ENCODE measurements at regions not wholly inside any gene's neighbourhood (a gene's known extent, or its start where the extent isn't known, plus 50 kb on each side); places are given as distances from the start of the nearest gene placed in this dataset.

- Histone ChIP-seq H3K4me3 (ENCODE audit: low read length) (no peak overlapping the region), H3K9me3 (ENCODE audit: control insufficient read depth in 2 of 3, low read length in 3 of 3) (no peaks in the 10 kb centered on the region), H3K36me3 (ENCODE audit: control insufficient read depth in 2 of 3, insufficient read depth in 3 of 3, low read length in 3 of 3) (no peaks in the 10 kb centered on the region), H3K27ac (ENCODE audit: low read depth, low read length) (no peak overlapping the region), H3K4me1 (ENCODE audit: control insufficient read depth in 2 of 2, insufficient read depth in 2 of 2, low read length in 2 of 2) (peaks cover 0 to 8% of the 10 kb centered on the region in 2 donors), H3K27me3 (ENCODE audit: control insufficient read depth in 2 of 2, insufficient read depth in 2 of 2, low read length in 2 of 2) (no peaks in the 10 kb centered on the region)
- intact Hi-C loops (cut with micrococcal nuclease), result no loop called here
- no peaks in the 10 kb centered on the region for H3K9me3 Mint-ChIP-seq
- no peaks in the 10 kb centered on the region for H3K36me3 Mint-ChIP-seq
- no peak for ATAC-seq
- CTCF ChIA-PET, result interaction anchor here (0.8 to 6.8 kb wide), 9 partner anchors 10 to 313 kb away, joined by 3 to 24 read pairs (median 4); no protein-coding TSS in a partner anchor
- POLR2A ChIA-PET, result interaction anchor here (0.7 to 2.2 kb wide), 2 partner anchors 37 to 51 kb away, joined by 3 to 10 read pairs; partner anchors contain the start of gene KDM8
- DNase-seq, result no peak
- H3K4me1 Mint-ChIP-seq, result peaks cover 6 to 28% (median 15%) of the 10 kb centered on the region in 7 donors
- peak overlapping the region in 1 of 9 donors; percentile 41 for H3K27ac Mint-ChIP-seq
- H3K4me3 Mint-ChIP-seq, result no peak overlapping the region
- H3K27me3 Mint-ChIP-seq, result no peaks in the 10 kb centered on the region
Measured at GRCh38 chr16:27152801-27153200, 50.5 kb upstream of the KDM8 start.

Data from naive thymus-derived CD4-positive, alpha-beta T cell (primary cell).